ENCODE measurements at regions not wholly inside any gene's neighbourhood (a gene's known extent, or its start where the extent isn't known, plus 50 kb on each side); places are given as distances from the start of the nearest gene placed in this dataset.

DNA sequence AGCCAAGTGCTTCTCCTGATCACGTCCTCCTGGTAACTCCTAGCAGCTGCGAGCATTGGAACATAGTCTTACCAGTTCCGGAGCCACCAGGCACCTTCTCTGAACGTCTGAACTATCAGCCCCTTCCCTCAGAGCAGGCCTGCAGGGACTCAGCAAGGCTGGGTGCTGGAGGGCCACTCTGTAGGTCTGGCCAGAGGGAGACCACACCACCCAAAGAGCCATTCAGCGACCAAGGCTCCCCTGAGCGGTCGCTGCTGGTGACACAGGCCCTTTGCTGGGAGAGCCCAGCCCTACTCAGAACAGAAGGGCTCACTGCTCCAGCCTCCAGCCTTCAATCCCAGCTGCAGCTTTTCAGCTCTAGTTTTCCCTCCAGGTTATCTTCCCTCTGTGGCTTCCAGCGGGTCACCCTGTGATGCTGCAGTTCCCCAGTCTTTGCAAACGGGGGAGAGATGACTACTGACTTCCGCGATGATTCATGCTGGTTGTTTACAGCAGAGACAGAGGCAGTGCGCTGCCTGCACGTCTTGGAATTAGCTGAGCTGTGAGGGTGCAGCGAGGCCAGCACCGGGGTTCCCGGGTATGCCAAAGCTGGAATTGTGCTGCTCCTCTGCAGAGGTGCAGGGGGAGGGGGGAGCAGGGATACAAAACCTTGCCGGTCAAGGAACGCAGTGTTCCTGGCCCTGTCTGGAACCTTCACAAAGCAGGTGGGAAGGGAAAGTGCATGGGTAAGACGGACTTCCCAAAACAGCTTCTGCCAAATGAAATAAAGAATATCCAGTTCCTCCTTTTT lies 161.4 kb downstream of the LY86 start (continued):
- TF ChIP-seq, protein P1, sequence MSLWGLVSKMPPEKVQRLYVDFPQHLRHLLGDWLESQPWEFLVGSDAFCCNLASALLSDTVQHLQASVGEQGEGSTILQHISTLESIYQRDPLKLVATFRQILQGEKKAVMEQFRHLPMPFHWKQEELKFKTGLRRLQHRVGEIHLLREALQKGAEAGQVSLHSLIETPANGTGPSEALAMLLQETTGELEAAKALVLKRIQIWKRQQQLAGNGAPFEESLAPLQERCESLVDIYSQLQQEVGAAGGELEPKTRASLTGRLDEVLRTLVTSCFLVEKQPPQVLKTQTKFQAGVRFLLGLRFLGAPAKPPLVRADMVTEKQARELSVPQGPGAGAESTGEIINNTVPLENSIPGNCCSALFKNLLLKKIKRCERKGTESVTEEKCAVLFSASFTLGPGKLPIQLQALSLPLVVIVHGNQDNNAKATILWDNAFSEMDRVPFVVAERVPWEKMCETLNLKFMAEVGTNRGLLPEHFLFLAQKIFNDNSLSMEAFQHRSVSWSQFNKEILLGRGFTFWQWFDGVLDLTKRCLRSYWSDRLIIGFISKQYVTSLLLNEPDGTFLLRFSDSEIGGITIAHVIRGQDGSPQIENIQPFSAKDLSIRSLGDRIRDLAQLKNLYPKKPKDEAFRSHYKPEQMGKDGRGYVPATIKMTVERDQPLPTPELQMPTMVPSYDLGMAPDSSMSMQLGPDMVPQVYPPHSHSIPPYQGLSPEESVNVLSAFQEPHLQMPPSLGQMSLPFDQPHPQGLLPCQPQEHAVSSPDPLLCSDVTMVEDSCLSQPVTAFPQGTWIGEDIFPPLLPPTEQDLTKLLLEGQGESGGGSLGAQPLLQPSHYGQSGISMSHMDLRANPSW (CRISPR knock-in tag; IDR thresholded peaks at IDR 0.05): 0 out of 2 replicates have a peak, but pooled peaks have one; percentile 59
- TF ChIP-seq ZNF140 (CRISPR knock-in tag; IDR thresholded peaks at IDR 0.05): no peak
- no peak for TF ChIP-seq ZNF347 (CRISPR knock-in tag; IDR thresholded peaks at IDR 0.05; ENCODE audit: low read depth)
- peak; percentile 85 for TF ChIP-seq SPI1 (IDR thresholded peaks at IDR 0.05; ENCODE audit: borderline replicate concordance, low read depth, low read length)
- TF ChIP-seq SIN3A (IDR thresholded peaks at IDR 0.05; ENCODE audit: borderline replicate concordance in 2 of 2, control insufficient read depth in 1 of 2, low read depth in 2 of 2, low read length in 2 of 2): no peak
- TF ChIP-seq MAFF (IDR thresholded peaks at IDR 0.05; ENCODE audit: low read length): peak; percentile 40; the same call in 1 of the 2 replicates
- TF ChIP-seq ZNF239 (CRISPR knock-in tag; IDR thresholded peaks at IDR 0.05): no peak
- TF ChIP-seq, protein P2, sequence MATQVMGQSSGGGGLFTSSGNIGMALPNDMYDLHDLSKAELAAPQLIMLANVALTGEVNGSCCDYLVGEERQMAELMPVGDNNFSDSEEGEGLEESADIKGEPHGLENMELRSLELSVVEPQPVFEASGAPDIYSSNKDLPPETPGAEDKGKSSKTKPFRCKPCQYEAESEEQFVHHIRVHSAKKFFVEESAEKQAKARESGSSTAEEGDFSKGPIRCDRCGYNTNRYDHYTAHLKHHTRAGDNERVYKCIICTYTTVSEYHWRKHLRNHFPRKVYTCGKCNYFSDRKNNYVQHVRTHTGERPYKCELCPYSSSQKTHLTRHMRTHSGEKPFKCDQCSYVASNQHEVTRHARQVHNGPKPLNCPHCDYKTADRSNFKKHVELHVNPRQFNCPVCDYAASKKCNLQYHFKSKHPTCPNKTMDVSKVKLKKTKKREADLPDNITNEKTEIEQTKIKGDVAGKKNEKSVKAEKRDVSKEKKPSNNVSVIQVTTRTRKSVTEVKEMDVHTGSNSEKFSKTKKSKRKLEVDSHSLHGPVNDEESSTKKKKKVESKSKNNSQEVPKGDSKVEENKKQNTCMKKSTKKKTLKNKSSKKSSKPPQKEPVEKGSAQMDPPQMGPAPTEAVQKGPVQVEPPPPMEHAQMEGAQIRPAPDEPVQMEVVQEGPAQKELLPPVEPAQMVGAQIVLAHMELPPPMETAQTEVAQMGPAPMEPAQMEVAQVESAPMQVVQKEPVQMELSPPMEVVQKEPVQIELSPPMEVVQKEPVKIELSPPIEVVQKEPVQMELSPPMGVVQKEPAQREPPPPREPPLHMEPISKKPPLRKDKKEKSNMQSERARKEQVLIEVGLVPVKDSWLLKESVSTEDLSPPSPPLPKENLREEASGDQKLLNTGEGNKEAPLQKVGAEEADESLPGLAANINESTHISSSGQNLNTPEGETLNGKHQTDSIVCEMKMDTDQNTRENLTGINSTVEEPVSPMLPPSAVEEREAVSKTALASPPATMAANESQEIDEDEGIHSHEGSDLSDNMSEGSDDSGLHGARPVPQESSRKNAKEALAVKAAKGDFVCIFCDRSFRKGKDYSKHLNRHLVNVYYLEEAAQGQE (IDR thresholded peaks at IDR 0.05; ENCODE audit: borderline replicate concordance): peak; percentile 53; the same call in 1 of the 2 replicates
- TF ChIP-seq, protein P2 (CRISPR knock-in tag; IDR thresholded peaks at IDR 0.05; ENCODE audit: low read depth): no peak
- peak; percentile 64 for TF ChIP-seq MAFG (tag; conservative IDR thresholded peaks at IDR 0.05)
- peak in 1 of 2 experiments; percentile 44; a peak in 3 of 4 replicates for TF ChIP-seq RAD21 (CRISPR knock-in tag; conservative IDR thresholded peaks at IDR 0.05 in 1 of 2, IDR thresholded peaks at IDR 0.05 in 1 of 2)
- peak; percentile 67; the same call in 1 of the 2 replicates for TF ChIP-seq BCOR (IDR thresholded peaks at IDR 0.05)
- 0 out of 2 replicates have a peak, but pooled peaks have one; percentile 5 for TF ChIP-seq RFX1 (IDR thresholded peaks at IDR 0.05)
- no peak for TF ChIP-seq HSF4 (CRISPR knock-in tag; IDR thresholded peaks at IDR 0.05; ENCODE audit: borderline replicate concordance)
- TF ChIP-seq KDM1A (IDR thresholded peaks at IDR 0.05): peak; percentile 79 to 91
- no peak for TF ChIP-seq SMAD3 (CRISPR knock-in tag; conservative IDR thresholded peaks at IDR 0.05)
- peak; percentile 75 for TF ChIP-seq CBFA2T3 (IDR thresholded peaks at IDR 0.05)
- TF ChIP-seq RFX7 (CRISPR knock-in tag; IDR thresholded peaks at IDR 0.05): 0 out of 2 replicates have a peak, but pooled peaks have one; percentile 10
- TF ChIP-seq ZNF174 (CRISPR knock-in tag; IDR thresholded peaks at IDR 0.05): no peak

Data from K562 (cell line).